HG03175 (cell line): ENCODE measurements at regions not wholly inside any gene's neighbourhood (a gene's known extent, or its start where the extent isn't known, plus 50 kb on each side); places are given as distances from the start of the nearest gene placed in this dataset.
"Not testable (repeated sequence)": the region's sequence is repeated elsewhere in the genome, so short reads cannot be mapped to it uniquely, and the experiment has no call there.

Experiments
- ATAC-seq: cut with Tn5 transposase; IDR thresholded peaks from one replicate; pipeline ENCODE4 v1.9.1; 2021; ENCODE audit warnings: mild to moderate bottlenecking, moderate library complexity; ENCODE audit not compliant: unreplicated experiment

DNA sequence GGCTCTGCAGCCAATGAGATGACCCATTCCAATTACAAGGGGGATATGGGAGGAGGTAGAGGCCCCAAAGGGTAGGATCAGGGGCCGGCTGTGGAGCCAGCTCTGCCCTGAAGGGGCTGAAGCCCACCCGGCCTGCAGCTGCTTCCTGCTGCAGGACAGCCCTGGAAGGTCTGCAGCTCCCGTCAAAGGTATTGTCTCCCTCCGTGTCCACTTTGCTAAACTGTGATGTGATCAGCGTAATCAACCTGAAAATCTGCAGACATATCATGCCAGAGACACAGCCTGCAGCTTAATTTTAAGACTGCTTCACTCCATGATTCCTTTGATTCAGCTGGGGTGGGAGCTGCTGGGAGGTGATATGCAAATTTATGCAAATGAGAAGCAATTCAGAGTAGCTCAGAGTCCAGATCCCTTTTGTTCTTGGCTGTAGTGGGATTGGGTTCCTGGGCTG is 90.7 kb downstream of the GADD45G start:
- no peak for ATAC-seq

DNA sequence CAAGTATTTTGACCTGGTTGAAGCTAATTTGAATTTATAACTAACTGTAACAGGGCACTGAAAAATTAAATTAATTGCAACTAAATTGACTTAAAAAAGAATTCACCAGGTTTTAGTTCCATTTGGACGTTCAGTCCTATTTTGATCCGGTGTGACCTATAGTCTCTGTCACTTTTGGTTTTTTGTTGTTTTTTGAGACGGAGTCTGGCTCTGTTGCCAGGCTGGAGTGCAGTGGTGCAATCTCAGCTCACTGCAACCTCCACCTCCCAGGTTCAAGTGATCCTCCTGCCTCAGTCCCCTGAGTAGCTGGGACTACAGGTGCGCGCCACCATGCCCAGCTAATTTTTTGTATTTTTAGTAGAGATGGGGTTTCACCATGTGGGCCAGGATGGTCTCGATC is 91.2 kb downstream of the GADD45G start:
- ATAC-seq, result not testable (repeated sequence)

DNA sequence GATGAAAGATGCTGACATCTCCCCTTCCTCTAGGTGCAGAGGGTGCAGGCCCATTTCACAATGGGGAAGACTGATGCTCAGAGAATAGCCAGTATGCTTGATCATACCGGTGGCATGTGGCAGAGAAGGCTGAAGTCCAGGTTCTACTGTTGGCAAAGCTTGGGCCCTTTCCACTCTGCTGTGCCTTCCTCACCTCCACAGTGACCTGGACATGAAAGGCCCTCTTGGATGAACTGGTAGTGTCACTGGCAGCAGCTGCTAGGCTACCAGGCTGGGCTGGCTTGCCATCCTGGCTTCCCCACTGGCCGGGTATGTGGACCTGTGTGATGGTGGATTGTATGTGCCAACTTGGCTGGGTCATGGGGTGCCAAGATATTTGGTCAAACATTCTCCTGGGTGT is 92.0 kb downstream of the GADD45G start:
- ATAC-seq, result no peak

DNA sequence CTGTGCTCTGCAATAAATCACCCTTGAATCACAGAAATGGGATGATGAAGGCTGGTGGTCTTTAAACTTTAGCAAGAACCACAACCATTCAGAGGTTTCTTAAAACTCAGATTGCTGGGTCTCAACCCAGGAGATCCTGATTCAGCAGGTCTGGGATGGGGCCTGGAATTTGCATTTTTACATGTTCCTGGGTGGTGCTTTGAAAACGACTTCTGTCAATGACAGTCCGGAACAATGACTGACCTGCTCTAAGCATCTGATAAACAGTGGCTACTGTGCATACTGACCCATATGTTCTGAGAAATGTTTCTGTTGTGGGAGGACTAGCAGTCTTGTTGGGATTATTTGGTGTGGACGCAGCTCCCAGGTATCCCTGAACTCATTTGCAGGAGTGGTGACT is 92.7 kb downstream of the GADD45G start:
- no peak for ATAC-seq

DNA sequence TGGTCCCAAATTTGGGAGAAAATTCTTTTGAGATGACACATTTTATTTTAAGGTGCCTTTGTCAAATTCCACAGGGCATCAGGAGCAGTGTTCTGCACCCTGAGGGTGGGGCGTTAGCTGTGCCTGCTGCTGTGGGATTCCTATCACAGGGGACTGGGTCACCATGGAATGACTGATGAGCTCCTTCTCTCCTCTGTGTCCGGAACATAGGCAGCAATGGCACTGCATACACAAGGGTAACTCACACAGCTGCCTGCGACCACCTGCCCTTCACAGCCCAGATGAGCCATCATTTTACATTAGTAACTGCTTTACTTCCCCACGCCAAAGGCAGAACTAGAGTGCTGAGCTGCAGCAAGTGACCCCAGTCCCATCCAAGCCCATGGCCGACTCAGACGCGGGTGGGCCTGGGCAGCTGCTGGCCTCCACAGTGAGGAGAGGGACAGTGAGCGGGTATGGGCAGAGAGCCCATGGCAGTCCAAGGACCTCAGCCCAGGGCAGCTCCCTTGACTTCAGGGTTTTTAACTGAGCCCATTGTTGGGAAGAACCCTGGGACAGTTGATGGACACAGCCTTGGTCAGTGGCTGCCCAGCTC is 93.7 kb downstream of the GADD45G start:
- ATAC-seq, result no peak

DNA sequence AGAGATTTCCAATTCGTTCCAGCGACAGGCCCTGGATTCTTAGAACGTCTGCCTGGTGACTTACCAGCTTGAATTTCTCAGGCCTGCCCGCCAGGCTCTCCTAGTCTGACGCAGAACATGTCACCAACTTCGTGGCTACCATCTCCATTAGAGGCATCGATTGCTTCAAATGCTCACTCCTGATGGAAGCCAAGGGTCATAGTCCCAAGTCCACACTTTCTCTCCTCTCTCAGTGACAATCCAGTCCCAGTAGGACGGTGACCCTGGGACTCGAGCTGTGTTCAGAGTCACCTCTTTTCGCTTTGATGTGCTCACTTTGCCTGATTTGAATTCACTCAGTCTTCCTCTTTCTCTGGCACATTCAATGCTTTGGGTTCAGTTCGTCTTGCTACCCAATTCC is 94.8 kb downstream of the GADD45G start:
- no peak for ATAC-seq

DNA sequence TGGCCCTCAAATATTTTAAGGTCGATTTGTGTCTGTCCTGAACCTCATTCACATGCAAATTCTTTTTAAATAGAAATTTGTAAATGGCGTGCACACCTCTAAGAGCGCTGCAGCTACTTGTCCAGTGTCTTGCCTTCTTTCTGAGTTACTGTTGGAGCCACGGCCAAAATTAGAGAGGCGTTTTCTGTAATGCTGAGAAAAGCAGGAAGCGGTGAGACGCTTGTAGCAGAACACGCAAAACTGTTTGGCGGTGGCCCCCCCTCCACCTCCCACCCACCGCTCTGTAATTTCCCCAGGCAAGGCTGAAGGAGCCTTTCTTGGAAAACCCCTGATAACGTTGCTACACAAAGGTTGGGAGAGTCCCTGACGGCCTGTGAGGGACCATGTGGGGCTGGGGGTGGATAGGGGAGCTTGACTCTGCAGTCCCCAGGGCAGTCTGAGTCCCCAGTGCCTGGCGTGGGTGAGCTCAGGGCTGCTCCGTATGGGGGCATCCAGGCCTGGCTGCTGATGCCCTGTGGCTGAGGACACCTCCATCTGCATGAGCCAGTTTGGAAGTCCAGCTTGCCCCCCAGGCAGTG is 96.5 kb downstream of the GADD45G start:
- peak; percentile 63 for ATAC-seq

DNA sequence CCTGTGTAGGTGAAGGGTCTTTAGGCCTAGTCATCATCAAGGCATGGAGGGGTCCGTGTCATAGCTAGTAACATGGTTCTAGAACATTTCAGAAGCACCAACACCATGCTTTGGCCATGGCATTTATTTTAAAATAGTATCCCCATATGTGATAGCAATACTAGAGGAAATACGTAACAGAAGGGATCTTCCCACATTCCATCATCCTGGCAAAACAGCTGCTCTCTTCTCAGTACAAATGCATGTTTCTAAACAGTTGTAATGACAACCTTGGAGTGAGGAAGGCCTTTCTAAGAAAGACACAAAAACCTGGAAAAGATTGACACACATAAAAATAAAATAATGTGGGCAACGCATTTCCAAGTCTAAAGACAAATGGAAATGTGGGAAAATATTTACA is 97.6 kb downstream of the GADD45G start:
- no peak for ATAC-seq

DNA sequence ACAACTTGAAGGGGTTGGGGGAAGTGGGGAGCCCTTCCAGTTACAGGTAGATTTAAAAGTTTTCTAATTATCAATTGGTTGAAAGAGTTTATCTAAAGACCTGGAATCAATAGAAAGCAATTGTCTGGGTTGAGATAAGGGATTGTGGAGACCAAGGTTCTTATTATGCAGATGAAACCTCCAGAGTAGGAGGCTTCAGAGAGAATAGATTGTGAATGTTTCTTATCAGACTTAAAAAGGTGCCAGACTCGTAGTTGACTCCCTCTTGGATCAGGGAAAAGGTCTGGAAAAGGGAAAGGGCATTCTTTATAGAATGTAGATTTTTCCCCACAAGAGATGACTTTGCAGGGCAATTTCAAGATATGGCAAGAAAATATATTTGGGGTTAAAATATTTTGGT is 100.8 kb downstream of the GADD45G start:
- ATAC-seq, result no peak

DNA sequence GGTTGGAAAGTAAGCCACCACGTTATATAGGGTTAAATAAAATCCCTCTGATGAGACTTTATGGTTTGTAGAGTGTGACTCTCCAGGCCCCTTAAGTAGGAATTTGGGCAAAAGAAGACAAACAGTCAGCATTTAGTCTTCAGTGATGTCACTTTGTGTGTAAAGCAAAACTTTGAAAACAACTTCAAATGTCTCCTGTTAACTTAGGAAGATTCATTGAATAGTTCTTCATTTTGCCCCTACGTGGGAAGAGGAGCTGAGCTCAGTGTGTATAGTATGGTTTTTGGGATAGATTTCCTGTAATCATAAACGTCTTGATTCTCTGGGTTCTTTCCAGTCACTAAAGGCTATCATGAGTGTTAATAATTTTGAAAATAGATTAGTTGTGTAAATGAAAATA is 101.3 kb downstream of the GADD45G start:
- no peak for ATAC-seq

DNA sequence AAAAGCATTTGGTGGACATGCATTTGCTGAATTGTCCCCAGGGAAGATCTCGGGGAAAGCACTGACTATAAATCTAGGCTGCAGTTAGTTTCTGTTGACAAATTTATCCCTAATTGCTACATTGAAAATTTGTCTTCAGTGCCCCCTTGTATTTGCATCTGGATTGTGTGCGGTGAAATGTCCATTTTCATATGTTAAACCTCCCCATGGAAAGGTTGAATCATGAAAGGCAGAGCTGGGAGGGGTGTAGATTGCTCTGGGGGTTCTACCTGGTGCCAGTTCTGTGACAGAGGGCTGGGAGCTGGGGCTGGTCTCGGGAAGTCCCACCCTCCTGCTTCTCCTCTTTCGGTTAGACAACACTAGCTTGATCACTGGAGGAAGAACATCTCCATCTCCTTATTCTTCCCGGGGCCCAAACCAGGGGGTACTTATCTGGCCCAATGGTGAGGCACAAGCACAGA is 101.9 kb downstream of the GADD45G start:
- ATAC-seq, result no peak

DNA sequence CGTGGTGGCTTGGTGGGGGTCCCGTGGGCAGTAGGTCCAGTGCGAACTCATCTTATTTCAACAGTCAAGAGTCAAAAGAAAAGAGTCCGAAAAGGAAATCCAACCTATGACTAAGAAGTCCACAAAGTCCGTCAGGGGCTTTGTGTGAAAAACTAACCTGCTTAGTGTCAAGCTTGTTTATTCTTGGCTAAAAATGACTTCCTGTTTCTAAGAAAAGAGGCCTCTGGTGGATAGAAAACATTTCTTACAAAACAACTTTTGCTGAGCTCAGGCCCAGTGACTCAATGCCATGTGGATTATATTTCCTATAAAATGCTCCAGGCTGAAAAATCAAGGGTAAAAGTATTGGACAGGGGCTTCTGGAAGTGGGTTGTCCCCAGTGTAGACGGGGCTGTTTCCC is 105.9 kb downstream of the GADD45G start:
- no peak for ATAC-seq

DNA sequence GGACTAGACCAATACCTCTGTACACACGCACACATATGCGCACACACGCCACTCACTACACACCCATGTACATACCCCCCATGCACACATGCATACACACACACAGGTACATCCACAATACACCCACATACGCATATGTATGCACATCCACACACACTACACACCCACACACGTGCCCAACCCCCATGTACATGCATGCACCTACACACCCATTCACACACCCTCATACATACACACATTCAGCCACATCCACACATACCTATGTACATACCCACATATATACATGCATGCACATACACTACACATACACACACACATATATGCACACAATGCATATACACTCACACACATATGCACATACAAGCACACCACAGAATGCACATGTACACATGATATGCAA is 107.1 kb downstream of the GADD45G start:
- ATAC-seq, result no peak

DNA sequence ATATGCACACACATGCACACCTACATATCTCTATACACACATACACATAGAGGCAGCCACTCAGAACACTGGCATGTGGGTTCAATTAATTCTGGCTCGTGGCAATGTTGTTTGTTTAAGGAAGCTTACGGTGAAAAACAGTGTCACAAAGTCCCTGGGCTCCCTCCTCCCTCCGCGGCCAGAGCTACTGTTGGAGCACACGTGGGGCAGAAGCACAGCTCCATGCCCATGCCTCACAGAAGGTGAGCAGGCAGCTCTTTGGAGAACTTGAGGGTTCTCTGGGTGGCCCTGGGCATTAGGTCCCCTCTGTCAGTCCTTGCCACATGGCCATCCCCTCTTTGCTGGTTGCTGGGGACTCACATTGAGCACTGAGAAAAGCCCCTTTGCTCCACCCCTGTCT is 107.5 kb downstream of the GADD45G start:
- no peak for ATAC-seq

DNA sequence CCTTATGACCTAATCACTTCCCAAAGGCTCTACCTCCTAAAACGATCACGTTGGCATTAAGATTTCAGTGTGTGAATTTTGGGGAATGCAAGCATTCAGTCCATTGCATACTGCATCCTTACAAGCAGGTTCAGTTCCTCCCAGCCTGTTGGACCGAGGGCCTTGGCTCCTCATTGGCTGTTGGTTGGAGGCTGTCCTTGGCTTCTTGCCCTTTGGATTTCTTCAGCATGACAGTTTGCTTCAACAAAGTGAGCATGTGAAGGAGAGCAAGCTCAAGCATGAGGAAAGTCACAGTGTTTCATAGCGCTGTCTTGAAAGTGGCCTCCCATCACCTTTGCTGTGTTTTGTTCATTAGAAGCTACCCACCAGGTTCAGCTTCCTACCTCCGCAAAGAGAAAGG is 109.5 kb downstream of the GADD45G start:
- no peak for ATAC-seq

DNA sequence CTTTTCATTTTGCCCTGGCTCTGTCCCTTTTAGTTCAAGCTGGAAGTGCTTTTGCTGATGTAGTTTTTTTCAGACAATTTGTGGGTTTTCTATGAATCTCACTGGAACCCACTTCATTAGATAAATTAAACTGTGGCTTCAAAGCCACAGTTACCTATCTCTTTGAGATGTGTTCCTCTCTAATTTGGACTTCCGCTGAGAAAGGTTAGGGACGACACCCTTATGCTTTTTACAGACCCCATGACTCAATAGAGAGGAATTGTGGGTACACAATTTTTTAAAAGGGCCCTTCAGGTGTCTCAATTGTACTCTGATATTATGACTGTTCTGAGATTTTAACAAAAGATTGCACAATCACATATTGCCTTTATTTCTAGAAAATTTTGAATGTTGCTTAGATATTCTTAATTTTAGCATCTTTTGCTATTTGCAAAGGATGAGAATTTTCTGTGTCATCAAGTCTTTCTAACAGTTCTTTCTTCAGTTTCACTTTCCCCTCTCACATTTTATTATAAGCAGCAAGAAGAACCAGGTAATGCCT is 110.6 kb downstream of the GADD45G start:
- no peak for ATAC-seq

DNA sequence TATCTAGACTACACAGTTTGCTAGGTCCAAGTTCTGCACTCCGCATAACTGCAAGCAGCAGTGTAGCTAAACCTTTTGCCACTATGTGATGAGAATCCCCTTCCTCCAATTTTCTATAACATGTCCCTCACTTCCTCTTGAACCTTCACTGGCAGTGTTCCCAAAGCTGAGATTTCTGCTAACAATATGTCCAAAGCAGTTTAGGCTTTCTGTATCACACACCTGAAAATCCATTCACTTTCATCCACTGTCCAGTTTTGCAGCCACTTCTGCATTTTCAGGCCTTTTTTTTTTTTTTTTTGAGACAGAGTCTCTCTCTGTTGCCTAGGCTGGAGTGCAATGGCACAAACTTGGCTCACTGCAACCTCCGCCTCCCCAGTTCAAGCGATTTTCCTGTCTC is 111.1 kb downstream of the GADD45G start:
- no peak for ATAC-seq

DNA sequence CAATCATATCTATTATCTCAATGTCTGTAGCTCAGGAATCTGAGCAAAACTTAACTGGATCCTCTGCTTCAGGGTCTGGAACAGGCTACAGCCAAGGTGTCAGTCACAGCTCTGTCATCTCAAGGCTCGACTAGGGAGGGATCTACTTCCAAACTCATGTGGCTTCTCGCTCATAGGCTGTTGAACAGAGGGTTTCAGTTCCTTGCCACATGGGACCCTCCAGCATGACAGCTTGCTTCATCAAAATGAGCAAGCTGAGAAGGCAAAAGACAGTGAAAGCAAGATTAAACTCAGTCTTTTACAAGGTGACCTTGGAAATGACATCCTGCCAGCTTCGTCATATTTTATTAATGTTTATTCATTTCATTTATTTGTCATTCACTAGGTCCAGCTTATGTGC is 111.7 kb downstream of the GADD45G start:
- ATAC-seq, result no peak

DNA sequence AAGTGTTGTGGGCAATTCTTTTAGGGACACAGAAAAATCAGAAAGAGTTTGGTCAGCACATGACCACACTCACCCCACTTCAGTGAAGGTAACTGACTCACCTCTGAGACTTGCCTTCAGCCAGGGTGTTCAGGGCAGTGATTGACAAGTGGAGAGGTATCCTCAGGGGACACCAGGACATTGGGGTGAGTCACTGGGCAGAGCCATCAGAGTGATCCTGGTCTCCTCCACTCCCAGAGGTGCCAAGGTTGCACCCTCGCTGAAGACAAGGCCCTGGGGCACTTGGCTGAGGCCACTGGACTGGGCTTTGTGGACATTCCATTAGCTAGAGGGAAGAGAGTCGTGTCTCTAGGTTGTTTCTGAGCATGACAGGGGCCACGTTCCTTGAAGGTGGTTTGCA is 113.4 kb downstream of the GADD45G start:
- ATAC-seq, result no peak

DNA sequence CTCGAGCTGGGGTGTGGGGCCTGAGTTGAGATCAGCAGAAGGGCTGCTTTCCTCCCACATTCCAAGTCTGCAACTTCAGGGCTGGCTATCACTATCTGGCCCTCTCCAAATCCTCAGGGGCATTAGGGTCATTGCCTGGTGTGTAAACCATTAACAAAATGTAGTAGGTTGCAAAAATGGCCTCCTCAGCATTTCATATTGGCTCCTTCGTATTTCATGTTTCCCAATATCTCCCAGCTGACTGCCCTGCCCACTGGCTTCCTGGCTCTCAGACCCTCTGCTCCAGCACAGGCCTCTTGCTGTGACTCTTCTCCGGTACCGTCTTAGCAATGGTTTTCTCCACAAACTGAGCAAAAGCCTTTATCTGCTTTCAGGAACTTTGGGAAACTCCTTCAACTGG is 113.8 kb downstream of the GADD45G start:
- no peak for ATAC-seq

DNA sequence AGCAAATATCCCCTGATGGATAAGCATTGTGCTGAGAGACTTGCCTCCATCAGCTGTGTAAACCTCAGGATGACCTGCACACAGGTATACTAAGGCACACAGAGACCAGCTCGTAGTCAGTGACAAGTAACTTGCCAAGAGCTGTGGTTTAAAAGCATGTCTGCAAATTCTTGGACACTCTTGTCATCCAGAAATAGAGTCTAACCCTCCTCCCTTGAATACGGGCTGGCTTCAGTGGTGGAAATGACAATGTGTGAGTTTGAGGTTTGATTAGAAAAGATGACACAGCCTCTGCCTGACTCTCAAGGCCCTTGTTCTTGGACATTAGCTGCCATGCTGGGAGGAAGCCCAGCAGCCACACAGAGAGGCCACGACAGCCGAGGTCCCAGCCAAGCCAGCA is 114.4 kb downstream of the GADD45G start:
- no peak for ATAC-seq

DNA sequence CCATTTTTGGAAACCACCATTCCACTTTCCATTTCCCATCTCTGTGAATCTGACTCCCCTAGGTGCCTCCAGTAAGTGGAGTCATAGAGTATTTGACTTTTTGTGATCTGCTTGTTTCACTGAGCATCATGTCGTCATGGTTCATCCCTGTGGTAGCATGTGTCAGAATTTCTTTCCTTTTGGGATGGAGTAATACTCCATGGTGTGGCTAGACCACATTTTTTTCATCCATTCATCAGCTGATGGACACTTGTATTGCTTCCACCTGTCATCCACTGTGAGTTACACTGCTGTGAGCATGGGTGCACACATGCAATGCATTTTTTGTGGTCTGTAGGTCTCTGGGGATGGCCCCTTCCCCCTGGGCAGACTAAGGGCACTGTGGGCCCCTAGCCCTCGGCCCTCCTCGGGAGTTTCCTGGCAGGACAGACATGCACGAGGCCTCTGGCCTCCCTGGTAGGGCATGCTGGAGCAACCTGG is 115.9 kb downstream of the GADD45G start:
- ATAC-seq, result no peak
